Psoas muscle (tissue), 7 donors: ENCODE measurements at regions not wholly inside any gene's neighbourhood (a gene's known extent, or its start where the extent isn't known, plus 50 kb on each side); places are given as distances from the start of the nearest gene placed in this dataset.

Source experiments
- ATAC-seq, 4 donors: fragments of 200-7000 bp; cut with Tn5 transposase; one replicate each; pipeline ENCODE4 v1.9.1; 2020; ENCODE audit warnings: moderate library complexity in 3 of 4, mild to moderate bottlenecking in 2 of 4
- DNase-seq, 2 donors: peaks; one replicate each; pipeline ENCODE4 v3.0.0-alpha.2; 2020
- H3K27ac ChIP-seq: fragments of 200-600 bp; one replicate; pipeline ENCODE4 v1.8.0; 2022
- H3K27me3 ChIP-seq, 3 donors: fragments of 200-600 bp in 1 of 3; one replicate each; pipeline versions ENCODE4 v1.6.1 to v1.8.0; 2013 to 2022; ENCODE audit warnings: low read length in 2 of 3, mild to moderate bottlenecking in 2 of 3, moderate library complexity in 1 of 3; ENCODE audit not compliant: insufficient read depth in 3 of 3
- H3K36me3 ChIP-seq, 2 donors: fragments of 200-600 bp in 1 of 2; one replicate each; pipeline versions ENCODE4 v1.6.1 to v1.8.0; 2013 to 2022; ENCODE audit warnings: low read depth in 1 of 2, mild to moderate bottlenecking in 1 of 2, moderate library complexity in 1 of 2; ENCODE audit not compliant: insufficient read depth in 1 of 2
- H3K4me1 ChIP-seq: fragments of 200-600 bp; one replicate; pipeline ENCODE4 v1.8.0; 2022
- H3K4me3 ChIP-seq: fragments of 200-600 bp; one replicate; pipeline ENCODE4 v1.8.0; 2022; ENCODE audit warnings: mild to moderate bottlenecking
- H3K9me3 ChIP-seq: fragments of 200-600 bp; one replicate; pipeline ENCODE4 v1.8.0; 2022
- CTCF ChIP-seq: fragments of 200-600 bp; IDR thresholded peaks from one replicate; pipeline ENCODE4 v1.8.0; 2022; ENCODE audit warnings: antibody characterized with exemption
- WGBS, 3 donors: extraction: QIAGEN DNeasy Blood & Tissue Kit; methylation state at CpG; one replicate each; pipeline versions ENCODE4 v1.1.6 to v1.1.7; 2013; 5-methylcytosine and 5-hydroxymethylcytosine counted together
- intact Hi-C, 2 donors: fragments of 100-400 bp; cut with DNase I; formaldehyde crosslinking; loops; one replicate each; pipeline versions ENCODE4 v1.11.0 to v1.14.2; 2022
- donor health status: healthy with polysubstance abuse.
- donor health status: DM: no; HTN: no; CAD: no; lungs with moderate emphysema.
- donor health status: Bipolar disorder and iron deficiency.
- donor health status: healthy.
- donor health status: DM: yes; HTN: yes; CAD: no.
- donor health status: DM: no; HTN: no; CAD: no.
- donor health status: DM: yes; HTN: yes; CAD: no.

DNA sequence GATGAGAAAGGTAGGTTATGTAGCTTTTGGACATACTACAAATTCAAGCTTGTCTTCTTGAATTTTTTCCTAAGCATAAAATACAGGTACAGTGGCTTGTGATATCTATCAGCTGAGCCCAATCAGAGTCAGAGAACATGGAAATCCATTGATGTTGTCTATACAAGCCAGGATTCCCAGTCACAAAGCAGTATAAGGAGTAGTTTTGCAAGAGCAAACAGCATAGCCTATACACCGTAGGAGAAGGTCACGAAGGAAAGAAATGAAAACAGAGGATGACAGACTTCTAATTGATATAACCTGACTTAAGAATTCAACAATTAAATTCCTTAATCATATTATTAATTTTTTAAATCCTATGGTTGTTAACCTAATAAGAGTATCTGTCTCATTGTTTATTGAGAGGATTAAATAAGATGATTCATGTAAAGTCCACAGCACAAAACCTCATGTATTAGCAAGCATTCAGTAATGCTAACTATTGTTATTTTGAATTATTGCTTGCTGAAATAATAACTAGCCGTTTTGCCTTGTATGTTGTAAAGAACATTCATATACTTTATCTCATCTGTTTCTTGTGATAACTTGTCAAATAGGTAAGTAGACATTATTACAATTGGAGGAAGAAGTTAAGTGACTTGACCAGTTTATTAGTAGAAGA is 276.6 kb upstream of the ZPLD1 start:
- no peak for DNase-seq
- no peak for ATAC-seq
- no peak for TF ChIP-seq CTCF
- WGBS, 3 donors, result 88 to 91% (median 89%) methylated on average over 3 of the region's 3 CpGs
- Histone ChIP-seq H3K27ac (no peak overlapping the region), H3K4me3 (no peak overlapping the region), H3K27me3 (no peaks in the 10 kb centered on the region), H3K9me3 (no peaks in the 10 kb centered on the region), H3K4me1 (no peaks in the 10 kb centered on the region), H3K36me3 (no peaks in the 10 kb centered on the region)
- intact Hi-C loops, result no loop called here

DNA sequence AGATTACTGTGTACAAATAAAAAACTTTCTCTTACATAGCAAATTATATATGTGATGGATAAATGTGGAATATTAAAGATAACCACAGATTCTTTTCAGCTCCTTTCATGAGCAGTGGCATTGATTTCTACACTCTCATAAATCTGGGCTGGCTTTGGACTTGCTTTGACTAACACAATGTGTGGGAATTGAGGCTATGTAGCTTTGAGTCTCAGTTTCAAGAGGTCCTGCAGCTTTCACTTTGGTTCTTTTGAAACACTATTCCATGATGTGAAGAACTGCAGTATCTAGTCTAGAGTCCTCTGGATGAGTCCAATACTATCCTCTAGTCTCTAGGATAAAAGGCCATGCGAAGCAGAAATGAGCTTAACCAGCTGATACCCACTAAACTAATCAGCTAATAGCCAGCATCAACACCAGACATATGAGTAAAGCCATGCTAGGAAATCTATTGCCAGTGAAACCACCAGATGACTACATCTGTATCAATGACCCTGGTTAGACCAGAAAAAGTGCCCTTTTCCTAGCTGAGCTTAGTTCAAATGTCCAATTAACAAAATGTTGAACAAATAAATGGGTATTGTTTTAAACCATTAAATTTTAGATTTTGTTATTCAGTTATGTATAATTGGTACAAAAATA is 274.9 kb upstream of the ZPLD1 start:
- Histone ChIP-seq H3K4me3 (no peak overlapping the region), H3K36me3 (no peaks in the 10 kb centered on the region), H3K9me3 (no peaks in the 10 kb centered on the region), H3K4me1 (no peaks in the 10 kb centered on the region), H3K27ac (no peak overlapping the region), H3K27me3 (no peaks in the 10 kb centered on the region)
- no peak for TF ChIP-seq CTCF
- no peak for ATAC-seq
- WGBS, 3 donors, result 98 to 100% (median 100%) methylated on average over 1 of the region's 1 CpG
- intact Hi-C loops, result no loop called here
- no peak for DNase-seq

GRCh38 chr3:102161384-102162006 is 273.3 kb upstream of the ZPLD1 start:
- Histone ChIP-seq H3K9me3 (no peaks in the 10 kb centered on the region), H3K27me3 (no peaks in the 10 kb centered on the region), H3K4me1 (no peaks in the 10 kb centered on the region), H3K36me3 (no peaks in the 10 kb centered on the region), H3K4me3 (no peak overlapping the region), H3K27ac (no peak overlapping the region)
- no peak for TF ChIP-seq CTCF
- DNase-seq (no peak), ATAC-seq (no peak)
- intact Hi-C loops, result no loop called here
- 77 to 86% (median 80%) methylated on average over 5 of the region's 5 CpGs for WGBS, 3 donors

DNA sequence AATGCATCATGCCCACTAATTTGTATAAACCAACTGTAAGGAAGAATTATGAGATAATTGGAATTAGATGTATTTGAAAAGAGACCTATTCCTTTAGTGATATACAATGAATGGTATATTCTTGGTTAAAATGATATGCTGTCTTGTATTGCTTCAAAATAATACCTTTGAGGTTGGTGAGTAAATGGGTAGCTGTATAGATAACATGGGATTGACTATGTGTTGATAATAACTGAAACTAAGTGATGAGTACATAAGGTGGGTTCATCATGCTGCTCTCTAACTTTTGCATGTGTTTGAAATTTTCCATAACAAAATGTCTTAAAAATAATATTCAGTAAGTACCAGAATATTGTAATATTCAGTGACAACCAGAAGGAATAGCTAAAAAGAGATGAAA is 272.6 kb upstream of the ZPLD1 start:
- no peak for ATAC-seq
- Histone ChIP-seq H3K9me3 (no peaks in the 10 kb centered on the region), H3K27ac (no peak overlapping the region), H3K36me3 (no peaks in the 10 kb centered on the region), H3K4me3 (no peak overlapping the region), H3K4me1 (no peaks in the 10 kb centered on the region), H3K27me3 (no peaks in the 10 kb centered on the region)
- DNase-seq, result no peak
- intact Hi-C loops, result no loop called here
- TF ChIP-seq CTCF, result no peak
